Transverse colon (tissue), 4 donors: ENCODE measurements at regions not wholly inside any gene's neighbourhood (a gene's known extent, or its start where the extent isn't known, plus 50 kb on each side); places are given as distances from the start of the nearest gene placed in this dataset.

ENCODE experiments used
- CTCF ChIP-seq, 5 experiments: fragments of 200-600 bp in 3 of 5; fragments of 450-650 bp in 2 of 5; sonication (generic) in 3 of 5; IDR thresholded peaks; 1 replicate in 2 of 5; 2 replicates in 3 of 5; pipeline ENCODE4 v1.5.1; 2016 to 2017; ENCODE audit warnings: antibody characterized with exemption in 5 of 5, inconsistent platforms in 3 of 5, mild to moderate bottlenecking in 2 of 5, moderate library complexity in 1 of 5
- EP300 ChIP-seq: sonication (generic); formaldehyde crosslinking; IDR thresholded peaks from one replicate; pipeline ENCODE4 v1.6.1; 2017; ENCODE audit warnings: antibody characterized with exemption, low read depth
- POLR2A ChIP-seq: fragments of 450-650 bp; IDR thresholded peaks from one replicate; pipeline ENCODE4 v1.6.1; 2016; ENCODE audit warnings: antibody characterized with exemption, mild to moderate bottlenecking, moderate library complexity
- POLR2AphosphoS5 ChIP-seq, 3 donors: sonication (generic); formaldehyde crosslinking; IDR thresholded peaks; one replicate each; pipeline ENCODE4 v1.6.1; 2016; ENCODE audit warnings: antibody characterized with exemption in 3 of 3

- TF ChIP-seq EP300: no peak
- no peak for TF ChIP-seq CTCF (IDR thresholded peaks at IDR 0.05)
- TF ChIP-seq POLR2A: no peak
- no peak for TF ChIP-seq POLR2AphosphoS5 (IDR thresholded peaks at IDR 0.05)
Measured at GRCh38 chr13:56659041-56659471, 481.7 kb upstream of the PRR20A start.
